ENCODE measurements at regions not wholly inside any gene's neighbourhood (a gene's known extent, or its start where the extent isn't known, plus 50 kb on each side); places are given as distances from the start of the nearest gene placed in this dataset.

- DNase-seq (ENCODE audit: extremely low spot score), result no peak
- CTCF ChIA-PET, result interaction anchor here (0.6 kb wide), 1 partner anchor 16 kb away, joined by 4 read pairs; no protein-coding TSS in a partner anchor
- no peak for TF ChIP-seq CTCF (IDR thresholded peaks at IDR 0.05; ENCODE audit: control extremely low read depth, extremely low read depth, low read depth, missing control alignments)
- POLR2A ChIA-PET, result no interaction called here
Measured at GRCh38 chr6:147861696-147862095, 353.2 kb downstream of the SAMD5 start.

GRCh38 chr6:147867433-147868226 is 359.1 kb downstream of the SAMD5 start:
- ChIA-PET POLR2A (no interaction called here), CTCF (no interaction called here)
- DNase-seq (ENCODE audit: extremely low spot score), result no peak
- no peak for TF ChIP-seq CTCF (IDR thresholded peaks at IDR 0.05; ENCODE audit: control extremely low read depth, extremely low read depth, low read depth, missing control alignments)

- ChIA-PET CTCF (no interaction called here), POLR2A (no interaction called here)
- no peak for TF ChIP-seq CTCF (IDR thresholded peaks at IDR 0.05; ENCODE audit: control extremely low read depth, extremely low read depth, low read depth, missing control alignments)
- DNase-seq (ENCODE audit: extremely low spot score), result no peak
Measured at GRCh38 chr6:147868427-147869190, 360.1 kb downstream of the SAMD5 start.

GRCh38 chr6:147869201-147869600 is 360.7 kb downstream of the SAMD5 start:
- no peak for DNase-seq (ENCODE audit: extremely low spot score)
- CTCF ChIA-PET, result no interaction called here
- POLR2A ChIA-PET, result no interaction called here
- no peak for TF ChIP-seq CTCF (IDR thresholded peaks at IDR 0.05; ENCODE audit: control extremely low read depth, extremely low read depth, low read depth, missing control alignments)

GRCh38 chr6:147869869-147870268 is 361.4 kb downstream of the SAMD5 start:
- POLR2A ChIA-PET, result no interaction called here
- no peak for DNase-seq (ENCODE audit: extremely low spot score)
- CTCF ChIA-PET, result no interaction called here
- TF ChIP-seq CTCF (IDR thresholded peaks at IDR 0.05; ENCODE audit: control extremely low read depth, extremely low read depth, low read depth, missing control alignments), result no peak

GRCh38 chr6:147870506-147871110 is 362.1 kb downstream of the SAMD5 start:
- TF ChIP-seq CTCF (IDR thresholded peaks at IDR 0.05; ENCODE audit: control extremely low read depth, extremely low read depth, low read depth, missing control alignments), result no peak
- ChIA-PET POLR2A (no interaction called here), CTCF (no interaction called here)
- DNase-seq (ENCODE audit: extremely low spot score), result no peak

Data from GM10248 (cell line).